Activated naive CD4-positive, alpha-beta T cell treated with anti-CD3 and anti-CD28 coated beads for 36 hours (primary cell): ENCODE measurements at regions not wholly inside any gene's neighbourhood (a gene's known extent, or its start where the extent isn't known, plus 50 kb on each side); places are given as distances from the start of the nearest gene placed in this dataset.
"Not testable (repeated sequence)": the region's sequence is repeated elsewhere in the genome, so short reads cannot be mapped to it uniquely, and the experiment has no call there.

ENCODE experiments used
- CTCF ChIA-PET: fragments of 350-600 bp; sonication (Branson Sonifier 250); formaldehyde crosslinking; loops from one replicate; lab custom pipeline; 2021; ENCODE audit warnings: antibody characterized with exemption; lab: Charles Lee
- DNase-seq: peaks from one replicate; pipeline ENCODE4 v3.0.0-alpha.2; 2020
- H3K27ac Mint-ChIP-seq: one replicate; pipeline ENCODE4 v1.8.0; 2021; ENCODE audit warnings: mild to moderate bottlenecking, mixed read lengths
- H3K27me3 Mint-ChIP-seq: one replicate; pipeline ENCODE4 v1.8.0; 2021; ENCODE audit warnings: low read depth, mixed read lengths
- H3K36me3 Mint-ChIP-seq: one replicate; pipeline ENCODE4 v1.8.0; 2021; ENCODE audit warnings: low read depth, mixed read lengths
- H3K4me1 Mint-ChIP-seq: one replicate; pipeline ENCODE4 v1.8.0; 2021; ENCODE audit warnings: low read depth, mixed read lengths
- H3K4me3 Mint-ChIP-seq: one replicate; pipeline ENCODE4 v1.8.0; 2021; ENCODE audit warnings: mild to moderate bottlenecking, moderate library complexity, mixed read lengths
- H3K9me3 Mint-ChIP-seq: one replicate; pipeline ENCODE4 v1.8.0; 2021; ENCODE audit warnings: mixed read lengths
- intact Hi-C: fragments of 100-400 bp; cut with micrococcal nuclease; formaldehyde crosslinking; loops from one replicate; pipeline ENCODE4 v1.15.1; 2023

GRCh38 chr1:173302366-173302765 is 95.2 kb upstream of the TNFSF4 start:
- H3K36me3 Mint-ChIP-seq, result no peaks in the 10 kb centered on the region
- intact Hi-C loops, result no loop called here
- no peak overlapping the region for H3K27ac Mint-ChIP-seq
- H3K9me3 Mint-ChIP-seq, result no peaks in the 10 kb centered on the region
- CTCF ChIA-PET, result interaction anchor here (0.7 kb wide), 1 partner anchor 55 kb away, joined by 3 read pairs; no protein-coding TSS in a partner anchor
- H3K4me3 Mint-ChIP-seq, result no peak overlapping the region
- H3K4me1 Mint-ChIP-seq, result peaks cover 29% of the 10 kb centered on the region
- no peak for DNase-seq
- no peaks in the 10 kb centered on the region for H3K27me3 Mint-ChIP-seq

DNA sequence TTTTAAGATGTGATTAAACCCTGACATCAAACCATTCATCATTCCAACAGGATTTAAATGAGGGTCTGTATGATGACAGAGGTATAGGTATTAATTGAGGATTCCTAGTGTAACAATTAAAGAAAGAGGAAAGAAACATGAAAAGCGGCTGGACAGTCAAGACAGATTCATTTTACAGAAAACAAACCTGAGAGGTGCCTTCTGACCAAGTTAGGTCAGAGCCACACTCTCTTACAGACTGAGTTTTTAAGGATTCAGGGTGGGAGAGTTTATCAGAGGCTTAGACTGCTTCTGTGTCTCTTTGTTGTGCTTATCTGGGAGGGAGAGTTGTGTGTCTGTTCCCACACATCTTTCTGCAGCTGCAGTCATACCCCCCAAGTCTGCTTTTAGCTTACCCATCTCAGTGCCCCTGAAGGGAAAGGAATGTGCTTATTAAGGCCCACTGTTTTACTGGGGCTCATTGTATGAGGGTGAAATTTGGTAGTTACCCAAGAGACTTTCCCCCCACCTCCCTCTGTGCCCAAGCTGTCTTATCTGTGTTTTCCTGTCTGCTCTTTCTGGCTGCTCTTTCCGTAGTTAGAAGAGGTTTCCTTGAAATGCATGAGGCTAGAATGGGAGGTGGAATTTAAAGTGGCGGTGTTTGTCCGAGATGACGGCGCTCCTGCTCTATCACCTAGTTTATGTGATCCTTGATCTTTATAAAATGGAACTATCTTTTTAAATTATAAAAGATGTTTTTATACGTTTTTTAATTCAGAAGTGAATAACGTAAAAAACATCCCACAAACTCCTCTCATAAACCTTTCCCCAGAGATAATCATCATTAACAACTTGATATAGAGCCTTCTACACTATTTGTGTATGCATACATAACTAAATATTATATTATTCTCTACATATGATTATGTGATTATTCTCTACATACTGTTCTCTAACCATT is 96.0 kb upstream of the TNFSF4 start:
- DNase-seq, result no peak
- CTCF ChIA-PET, result interaction anchor here (0.7 kb wide), 1 partner anchor 54 kb away, joined by 3 read pairs; no protein-coding TSS in a partner anchor
- H3K4me1 Mint-ChIP-seq, result peaks cover 21% of the 10 kb centered on the region

DNA sequence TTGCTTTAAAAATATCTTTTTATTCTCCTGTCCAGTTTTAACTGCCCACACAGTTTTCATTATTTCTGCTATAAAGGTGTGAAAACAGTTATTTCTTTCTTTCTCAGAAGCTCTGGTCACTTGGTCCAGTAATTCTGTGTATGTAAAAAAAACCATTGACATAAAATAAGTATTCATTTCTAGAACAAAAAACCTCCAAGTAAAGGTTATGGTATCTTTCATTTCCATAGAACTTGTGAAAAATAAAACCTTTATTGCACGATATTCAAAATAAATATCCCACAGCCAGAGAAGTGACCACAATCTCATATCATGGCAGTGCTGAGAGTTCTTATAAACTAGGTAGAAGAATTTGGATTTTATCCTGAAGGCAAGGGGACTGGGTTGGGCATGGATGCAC is 96.9 kb upstream of the TNFSF4 start:
- H3K4me3 Mint-ChIP-seq, result no peak overlapping the region
- intact Hi-C loops, result no loop called here
- CTCF ChIA-PET, result no interaction called here

More for the DNA sequence above, 96.0 kb upstream of the TNFSF4 start:
- no peak overlapping the region for H3K27ac Mint-ChIP-seq
- H3K9me3 Mint-ChIP-seq, result no peaks in the 10 kb centered on the region
- no peaks in the 10 kb centered on the region for H3K36me3 Mint-ChIP-seq
- intact Hi-C loops, result no loop called here
- no peak overlapping the region for H3K4me3 Mint-ChIP-seq
- no peaks in the 10 kb centered on the region for H3K27me3 Mint-ChIP-seq

GRCh38 chr1:173304529-173305227 is 97.5 kb upstream of the TNFSF4 start:
- Mint-ChIP-seq H3K36me3 (no peaks in the 10 kb centered on the region), H3K27me3 (no peaks in the 10 kb centered on the region), H3K9me3 (no peaks in the 10 kb centered on the region), H3K4me1 (peaks cover 10% of the 10 kb centered on the region), H3K4me3 (no peak overlapping the region), H3K27ac (no peak overlapping the region)
- intact Hi-C loops, result no loop called here
- CTCF ChIA-PET, result no interaction called here
- no peak for DNase-seq

More for the DNA sequence above, 96.9 kb upstream of the TNFSF4 start:
- Mint-ChIP-seq H3K36me3 (no peaks in the 10 kb centered on the region), H3K4me1 (peaks cover 16% of the 10 kb centered on the region), H3K9me3 (no peaks in the 10 kb centered on the region), H3K27ac (no peak overlapping the region), H3K27me3 (no peaks in the 10 kb centered on the region)
- DNase-seq, result no peak

GRCh38 chr1:173307845-173308244 is 100.7 kb upstream of the TNFSF4 start:
- peaks cover 4% of the 10 kb centered on the region for H3K36me3 Mint-ChIP-seq

GRCh38 chr1:173314656-173315055 is 107.5 kb upstream of the TNFSF4 start:
- Mint-ChIP-seq H3K4me1 (peaks cover 7% of the 10 kb centered on the region), H3K4me3 (no peak overlapping the region), H3K9me3 (peaks cover 4% of the 10 kb centered on the region), H3K36me3 (peaks cover 17% of the 10 kb centered on the region), H3K27me3 (no peaks in the 10 kb centered on the region), H3K27ac (no peak overlapping the region)
- CTCF ChIA-PET, result interaction anchor here (0.7 kb wide), 1 partner anchor 31 kb away, joined by 3 read pairs; no protein-coding TSS in a partner anchor
- intact Hi-C loops, result no loop called here
- no peak for DNase-seq

More at GRCh38 chr1:173307845-173308244, 100.7 kb upstream of the TNFSF4 start:
- Mint-ChIP-seq H3K27me3 (no peaks in the 10 kb centered on the region), H3K4me1 (no peaks in the 10 kb centered on the region), H3K9me3 (peaks cover 4% of the 10 kb centered on the region), H3K27ac (no peak overlapping the region), H3K4me3 (no peak overlapping the region)
- DNase-seq, result no peak
- CTCF ChIA-PET, result interaction anchor here (0.6 to 1.1 kb wide), 2 partner anchors 482 to 1649 kb away, joined by 4 read pairs; no protein-coding TSS in a partner anchor
- intact Hi-C loops, result no loop called here

DNA sequence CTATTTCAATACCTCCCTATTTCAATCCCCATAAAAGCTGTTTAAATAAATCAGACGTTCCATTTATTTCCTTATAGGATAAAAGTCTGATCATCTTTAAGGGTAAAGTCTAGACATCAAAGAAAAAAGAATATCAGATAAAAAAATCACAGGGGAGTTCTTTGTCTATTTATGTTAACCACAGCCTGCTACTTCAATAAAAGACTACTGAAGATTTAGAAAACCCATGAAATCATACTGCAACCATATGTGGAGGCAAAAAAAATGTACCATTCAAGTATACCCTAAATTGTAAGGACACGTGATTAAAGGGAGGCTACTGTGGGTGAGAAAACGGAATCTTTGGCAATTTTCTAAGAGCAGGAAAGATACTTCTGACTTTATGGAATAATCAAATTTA is 108.2 kb upstream of the TNFSF4 start:
- H3K4me3 Mint-ChIP-seq, result no peak overlapping the region
- H3K9me3 Mint-ChIP-seq, result no peaks in the 10 kb centered on the region
- peaks cover 18% of the 10 kb centered on the region for H3K36me3 Mint-ChIP-seq
- CTCF ChIA-PET, result no interaction called here
- H3K27me3 Mint-ChIP-seq, result no peaks in the 10 kb centered on the region
- H3K4me1 Mint-ChIP-seq, result peaks cover 7% of the 10 kb centered on the region
- no peak overlapping the region for H3K27ac Mint-ChIP-seq
- no peak for DNase-seq
- intact Hi-C loops, result no loop called here

GRCh38 chr1:173318788-173319187 is 111.7 kb upstream of the TNFSF4 start:
- intact Hi-C loops, result no loop called here
- CTCF ChIA-PET, result no interaction called here
- no peak overlapping the region for H3K4me3 Mint-ChIP-seq
- peaks cover 37% of the 10 kb centered on the region for H3K36me3 Mint-ChIP-seq
- H3K4me1 Mint-ChIP-seq, result peaks cover 7% of the 10 kb centered on the region
- no peak for DNase-seq
- H3K27me3 Mint-ChIP-seq, result no peaks in the 10 kb centered on the region
- H3K9me3 Mint-ChIP-seq, result peaks cover 6% of the 10 kb centered on the region
- H3K27ac Mint-ChIP-seq, result no peak overlapping the region

DNA sequence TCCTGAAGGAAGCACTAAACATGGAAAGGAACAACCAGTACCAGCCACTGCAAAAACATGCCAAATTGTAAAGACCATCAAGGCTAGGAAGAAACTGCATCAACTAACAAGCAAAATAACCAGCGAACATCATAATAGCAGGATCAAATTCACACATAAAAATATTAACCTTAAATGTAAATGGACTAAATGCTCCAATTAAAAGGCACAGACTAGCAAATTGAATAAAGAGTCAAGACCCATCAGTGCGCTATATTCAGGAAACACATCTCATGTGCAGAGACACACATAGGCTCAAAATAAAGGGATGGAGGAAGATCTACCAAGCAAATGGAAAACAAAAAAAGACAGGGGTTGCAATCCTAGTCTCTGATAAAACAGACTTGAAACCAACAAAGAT is 117.2 kb upstream of the TNFSF4 start:
- peaks cover 35% of the 10 kb centered on the region for H3K36me3 Mint-ChIP-seq
- H3K27ac Mint-ChIP-seq, H3K4me1 Mint-ChIP-seq, CTCF ChIA-PET, H3K4me3 Mint-ChIP-seq, intact Hi-C loops, H3K27me3 Mint-ChIP-seq, DNase-seq: not testable (repeated sequence)
- H3K9me3 Mint-ChIP-seq, result peaks cover 13% of the 10 kb centered on the region

DNA sequence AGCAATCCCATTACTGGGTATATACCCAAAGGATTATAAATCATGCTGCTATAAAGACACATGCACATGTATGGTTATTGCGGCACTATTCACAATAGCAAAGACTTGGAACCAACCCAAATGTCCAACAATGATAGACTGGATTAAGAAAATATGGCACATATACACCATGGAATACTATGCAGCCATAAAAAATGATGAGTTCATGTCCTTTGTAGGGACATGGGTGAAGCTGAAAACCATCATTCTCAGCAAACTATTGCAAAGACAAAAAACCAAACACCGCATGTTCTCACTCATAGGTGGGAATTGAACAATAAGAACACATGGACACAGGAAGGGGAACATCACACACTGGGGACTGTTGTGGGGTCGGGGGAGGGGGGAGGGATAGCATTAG is 120.9 kb upstream of the TNFSF4 start:
- peaks cover 22% of the 10 kb centered on the region for H3K4me1 Mint-ChIP-seq
- CTCF ChIA-PET, H3K27me3 Mint-ChIP-seq, H3K4me3 Mint-ChIP-seq, intact Hi-C loops, DNase-seq, H3K27ac Mint-ChIP-seq, H3K9me3 Mint-ChIP-seq: not testable (repeated sequence)
- H3K36me3 Mint-ChIP-seq, result peaks cover 13% of the 10 kb centered on the region

DNA sequence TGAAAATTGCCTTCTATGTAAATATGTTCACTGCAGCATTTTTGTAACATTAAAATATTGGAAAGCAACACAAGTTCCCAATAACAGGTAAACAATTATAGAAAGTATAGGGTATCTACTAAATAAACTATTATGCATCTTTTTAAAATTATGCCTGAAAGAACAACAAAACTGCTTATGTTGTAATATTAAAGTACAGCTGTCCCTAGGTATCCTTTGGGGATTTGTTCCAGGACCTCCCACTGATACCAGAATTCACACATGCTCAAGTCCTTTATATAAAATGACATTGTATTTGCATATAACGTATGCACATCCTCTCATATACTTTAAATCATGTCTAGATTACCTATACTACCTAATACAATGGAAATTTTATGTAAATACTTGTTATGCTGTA is 121.8 kb upstream of the TNFSF4 start:
- H3K27ac Mint-ChIP-seq, result no peak overlapping the region
- CTCF ChIA-PET, result no interaction called here
- H3K9me3 Mint-ChIP-seq, result peaks cover 5% of the 10 kb centered on the region
- no peak overlapping the region for H3K4me3 Mint-ChIP-seq
- intact Hi-C loops, result no loop called here
- H3K4me1 Mint-ChIP-seq, result peaks cover 25% of the 10 kb centered on the region
- peaks cover 10% of the 10 kb centered on the region for H3K36me3 Mint-ChIP-seq
- no peaks in the 10 kb centered on the region for H3K27me3 Mint-ChIP-seq
- no peak for DNase-seq

DNA sequence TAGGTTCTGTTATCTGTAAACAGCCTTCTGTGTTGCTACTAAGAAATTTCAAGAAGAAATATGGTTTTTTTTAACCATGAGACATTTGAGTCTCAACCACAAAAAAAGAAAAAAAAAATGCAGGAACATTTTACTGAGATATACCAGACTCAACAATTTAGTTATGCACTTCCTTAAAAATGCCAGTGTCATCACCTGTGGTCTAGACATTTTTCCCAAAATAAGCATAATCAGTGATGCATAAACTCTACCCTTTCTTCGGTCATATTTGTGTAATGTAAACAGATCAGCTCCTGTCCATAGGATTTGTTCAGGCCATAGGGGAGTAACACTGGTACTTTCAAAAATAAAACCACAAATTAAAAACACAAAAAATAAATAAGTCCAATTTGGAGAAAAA is 122.6 kb upstream of the TNFSF4 start:
- no peaks in the 10 kb centered on the region for H3K27me3 Mint-ChIP-seq

More for the DNA sequence above, 122.6 kb upstream of the TNFSF4 start:
- Mint-ChIP-seq H3K4me1 (peaks cover 25% of the 10 kb centered on the region), H3K4me3 (no peak overlapping the region), H3K27ac (no peak overlapping the region), H3K36me3 (peaks cover 4% of the 10 kb centered on the region), H3K9me3 (no peaks in the 10 kb centered on the region)
- CTCF ChIA-PET, result no interaction called here
- intact Hi-C loops, result loop anchor here (2.0 kb wide), 1 partner anchor 77 kb away; no protein-coding TSS in a partner anchor
- no peak for DNase-seq
